NOMO-1 treated with dmso at 0.1 percent for 144 hours (cell line): ENCODE measurements at regions not wholly inside any gene's neighbourhood (a gene's known extent, or its start where the extent isn't known, plus 50 kb on each side); places are given as distances from the start of the nearest gene placed in this dataset.

Experiments
- DNase-seq: peaks from one replicate; lab custom pipeline; 2025; ENCODE audit not compliant: unreplicated experiment; lab: John Stamatoyannopoulos, UW

- DNase-seq = no peak
These were observed 66.3 kb upstream of the FGGY start for GRCh38 chr1:59230622-59231021.

GRCh38 chr1:59232216-59232615 lies 64.7 kb upstream of the FGGY start:
- DNase-seq = no peak

GRCh38 chr1:59233444-59233843 lies 63.5 kb upstream of the FGGY start:
- DNase-seq = no peak

GRCh38 chr1:59236721-59237545 lies 60.0 kb upstream of the FGGY start:
- no peak for DNase-seq

GRCh38 chr1:59237900-59238299 lies 59.0 kb upstream of the FGGY start:
- no peak for DNase-seq

GRCh38 chr1:59238333-59238934 lies 58.5 kb upstream of the FGGY start:
- no peak for DNase-seq

- no peak for DNase-seq
These were observed 57.9 kb upstream of the FGGY start for GRCh38 chr1:59238993-59239392.

GRCh38 chr1:59241909-59242308 lies 55.0 kb upstream of the FGGY start:
- no peak for DNase-seq

- DNase-seq = no peak
These were observed 54.5 kb upstream of the FGGY start for GRCh38 chr1:59242370-59242769.

- DNase-seq = no peak
These were observed 53.3 kb upstream of the FGGY start for GRCh38 chr1:59243550-59243949.

- no peak for DNase-seq
These were observed 52.9 kb upstream of the FGGY start for GRCh38 chr1:59243978-59244377.

GRCh38 chr1:59244891-59245290 lies 52.0 kb upstream of the FGGY start:
- DNase-seq = no peak
